B cell (primary cell): ENCODE measurements at regions not wholly inside any gene's neighbourhood (a gene's known extent, or its start where the extent isn't known, plus 50 kb on each side); places are given as distances from the start of the nearest gene placed in this dataset.

Experiments
- EZH2 ChIP-seq: IDR thresholded peaks from 2 replicates; pipeline ENCODE4 v1.6.1; 2012; ENCODE audit warnings: borderline replicate concordance, low read depth, mild to moderate bottlenecking, moderate library complexity, low read length; ENCODE audit not compliant: insufficient read depth, poor library complexity, severe bottlenecking
- TF ChIP-seq, protein P1 (sequence below): fragments of 200-600 bp; IDR thresholded peaks from one replicate; pipeline ENCODE4 v1.8.0; 2022; ENCODE audit warnings: antibody characterized with exemption, mild to moderate bottlenecking

DNA sequence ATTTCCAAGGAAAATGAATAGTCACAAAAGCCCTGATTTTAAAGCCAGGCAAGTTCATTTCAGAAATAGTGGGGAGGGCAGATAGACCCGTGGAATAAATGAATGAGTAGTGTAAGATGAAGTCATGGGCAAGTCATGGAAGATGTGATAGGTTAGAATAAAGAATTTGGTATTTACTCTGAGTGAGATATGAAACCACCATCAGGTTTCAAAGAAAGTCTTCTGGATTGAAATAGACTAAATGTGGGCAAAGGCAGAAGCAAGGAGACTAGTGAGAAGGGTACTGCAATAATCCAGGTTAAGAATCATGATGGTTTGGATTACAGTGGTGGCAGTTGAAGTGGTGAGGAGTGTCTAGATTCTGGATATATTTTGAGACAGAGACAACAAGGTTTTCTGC, 218.5 kb upstream of the AFF2 start:
- TF ChIP-seq, protein P1, sequence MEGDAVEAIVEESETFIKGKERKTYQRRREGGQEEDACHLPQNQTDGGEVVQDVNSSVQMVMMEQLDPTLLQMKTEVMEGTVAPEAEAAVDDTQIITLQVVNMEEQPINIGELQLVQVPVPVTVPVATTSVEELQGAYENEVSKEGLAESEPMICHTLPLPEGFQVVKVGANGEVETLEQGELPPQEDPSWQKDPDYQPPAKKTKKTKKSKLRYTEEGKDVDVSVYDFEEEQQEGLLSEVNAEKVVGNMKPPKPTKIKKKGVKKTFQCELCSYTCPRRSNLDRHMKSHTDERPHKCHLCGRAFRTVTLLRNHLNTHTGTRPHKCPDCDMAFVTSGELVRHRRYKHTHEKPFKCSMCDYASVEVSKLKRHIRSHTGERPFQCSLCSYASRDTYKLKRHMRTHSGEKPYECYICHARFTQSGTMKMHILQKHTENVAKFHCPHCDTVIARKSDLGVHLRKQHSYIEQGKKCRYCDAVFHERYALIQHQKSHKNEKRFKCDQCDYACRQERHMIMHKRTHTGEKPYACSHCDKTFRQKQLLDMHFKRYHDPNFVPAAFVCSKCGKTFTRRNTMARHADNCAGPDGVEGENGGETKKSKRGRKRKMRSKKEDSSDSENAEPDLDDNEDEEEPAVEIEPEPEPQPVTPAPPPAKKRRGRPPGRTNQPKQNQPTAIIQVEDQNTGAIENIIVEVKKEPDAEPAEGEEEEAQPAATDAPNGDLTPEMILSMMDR: no peak
- TF ChIP-seq EZH2: no peak
